WTC11 (cell line): ENCODE measurements at regions not wholly inside any gene's neighbourhood (a gene's known extent, or its start where the extent isn't known, plus 50 kb on each side); places are given as distances from the start of the nearest gene placed in this dataset.

Source experiments
- ATAC-seq: fragments of 200-7000 bp; cut with Tn5 transposase; 2 replicates; pipeline ENCODE4 v1.10.0; 2021; ENCODE audit warnings: mild to moderate bottlenecking, moderate library complexity
- CTCF ChIA-PET: fragments of 300-600 bp; sonication (Branson Sonifier 250); formaldehyde crosslinking; loops from one replicate; lab custom pipeline; 2021; ENCODE audit warnings: antibody characterized with exemption; lab: Charles Lee
- POLR2A ChIA-PET: fragments of 350-600 bp; sonication (Branson Sonifier 250); formaldehyde crosslinking; loops from one replicate; lab custom pipeline; 2021; ENCODE audit warnings: antibody characterized with exemption; lab: Charles Lee
- DNase-seq: peaks from one replicate; pipeline ENCODE4 v3.0.0; 2021; ENCODE audit warnings: low spot score
- H3K27ac Mint-ChIP-seq: 2 replicates; pipeline ENCODE4 v1.8.0; 2021; ENCODE audit warnings: mixed read lengths
- H3K27me3 Mint-ChIP-seq: 2 replicates; pipeline ENCODE4 v1.8.0; 2021; ENCODE audit warnings: low read depth, mild to moderate bottlenecking, moderate library complexity, mixed read lengths
- H3K36me3 Mint-ChIP-seq: 2 replicates; pipeline ENCODE4 v1.8.0; 2021; ENCODE audit warnings: mixed read lengths
- H3K4me1 Mint-ChIP-seq: 2 replicates; pipeline ENCODE4 v1.8.0; 2022; ENCODE audit warnings: mixed read lengths
- H3K4me3 Mint-ChIP-seq: 2 replicates; pipeline ENCODE4 v1.8.0; 2021; ENCODE audit warnings: mild to moderate bottlenecking, moderate library complexity, mixed read lengths
- H3K9me3 Mint-ChIP-seq: 2 replicates; pipeline ENCODE4 v1.8.0; 2021; ENCODE audit warnings: mixed read lengths
- EMX1 ChIP-seq: fragments of 250-450 bp; sonication (Bioruptor Pico); IDR thresholded peaks from 2 replicates; pipeline ENCODE4 v1.8.0; 2021; ENCODE audit warnings: mild to moderate bottlenecking
- GABPB1 ChIP-seq: sonication (generic); formaldehyde crosslinking; IDR thresholded peaks from 2 replicates; pipeline ENCODE4 v1.8.1; 2023; ENCODE audit warnings: mild to moderate bottlenecking, missing genetic modification reagents
- GTF2I ChIP-seq: fragments of 250-450 bp; sonication (Bioruptor Pico); conservative IDR thresholded peaks from 2 replicates; pipeline ENCODE4 v1.4.0; 2021; ENCODE audit warnings: mild to moderate bottlenecking
- JUN ChIP-seq: sonication (generic); formaldehyde crosslinking; IDR thresholded peaks from 2 replicates; pipeline ENCODE4 v1.8.0; 2023; ENCODE audit warnings: mild to moderate bottlenecking, missing genetic modification reagents
- KAT7 ChIP-seq: sonication (generic); formaldehyde crosslinking; IDR thresholded peaks from 2 replicates; pipeline ENCODE4 v1.8.1; 2023; ENCODE audit warnings: missing genetic modification reagents, mild to moderate bottlenecking, borderline replicate concordance
- NFYB ChIP-seq: sonication (generic); formaldehyde crosslinking; conservative IDR thresholded peaks from 2 replicates; pipeline ENCODE4 v1.8.0; 2022; ENCODE audit warnings: low read depth, missing genetic modification reagents
- NR1H2 ChIP-seq: sonication (generic); formaldehyde crosslinking; IDR thresholded peaks from 2 replicates; pipeline ENCODE4 v1.9.0; 2021; ENCODE audit warnings: mild to moderate bottlenecking, moderate library complexity, missing genetic modification reagents
- OVOL2 ChIP-seq: fragments of 250-450 bp; sonication (Bioruptor Pico); IDR thresholded peaks from 2 replicates; pipeline ENCODE4 v1.9.0; 2021; ENCODE audit warnings: mild to moderate bottlenecking, borderline replicate concordance
- PRRX2 ChIP-seq: fragments of 250-450 bp; sonication (Bioruptor Pico); IDR thresholded peaks from 2 replicates; pipeline ENCODE4 v1.8.0; 2021; ENCODE audit warnings: mild to moderate bottlenecking
- SOX15 ChIP-seq: fragments of 250-450 bp; sonication (Bioruptor Pico); IDR thresholded peaks from 2 replicates; pipeline ENCODE4 v1.9.0; 2021; ENCODE audit warnings: mild to moderate bottlenecking
- TEAD1 ChIP-seq: sonication (generic); formaldehyde crosslinking; IDR thresholded peaks from 2 replicates; pipeline ENCODE4 v1.8.0; 2022; ENCODE audit warnings: mild to moderate bottlenecking, missing genetic modification reagents
- ZNF396 ChIP-seq: fragments of 250-450 bp; sonication (Bioruptor Pico); IDR thresholded peaks from 2 replicates; pipeline ENCODE4 v1.8.0; 2021; ENCODE audit warnings: mild to moderate bottlenecking, moderate library complexity, borderline replicate concordance
- TF ChIP-seq, protein P1 (sequence below): sonication (generic); formaldehyde crosslinking; IDR thresholded peaks from 2 replicates; pipeline ENCODE4 v1.8.1; 2022; ENCODE audit warnings: mild to moderate bottlenecking, moderate library complexity, missing genetic modification reagents
- TF ChIP-seq, protein P2 (sequence below): sonication (generic); formaldehyde crosslinking; IDR thresholded peaks from 2 replicates; pipeline ENCODE4 v1.8.0; 2022; ENCODE audit warnings: mild to moderate bottlenecking, missing genetic modification reagents
- TF ChIP-seq, protein P3 (sequence below): sonication (generic); formaldehyde crosslinking; IDR thresholded peaks from 2 replicates; pipeline ENCODE4 v1.8.0; 2022; ENCODE audit warnings: missing genetic modification reagents
- TF ChIP-seq, protein P4 (sequence below): sonication (generic); formaldehyde crosslinking; conservative IDR thresholded peaks from 2 replicates; pipeline ENCODE4 v1.8.1; 2023; ENCODE audit warnings: mild to moderate bottlenecking, low read depth, missing genetic modification reagents, moderate library complexity
- TF ChIP-seq, protein P5 (sequence below): fragments of 250-450 bp; sonication (Bioruptor Pico); IDR thresholded peaks from 2 replicates; pipeline ENCODE4 v1.9.0; 2021; ENCODE audit warnings: mild to moderate bottlenecking
- TF ChIP-seq, protein P6 (sequence below): sonication (generic); formaldehyde crosslinking; IDR thresholded peaks from 2 replicates; pipeline ENCODE4 v1.8.0; 2022; ENCODE audit warnings: mild to moderate bottlenecking, missing genetic modification reagents
- TF ChIP-seq, protein P7 (sequence below): fragments of 250-450 bp; sonication (Bioruptor Pico); IDR thresholded peaks from 2 replicates; pipeline ENCODE4 v2.1.2; 2022; ENCODE audit warnings: mild to moderate bottlenecking, moderate library complexity
- TF ChIP-seq, protein P8 (sequence below): sonication (generic); formaldehyde crosslinking; conservative IDR thresholded peaks from 2 replicates; pipeline ENCODE4 v1.8.1; 2022; ENCODE audit warnings: mild to moderate bottlenecking, missing genetic modification reagents

DNA sequence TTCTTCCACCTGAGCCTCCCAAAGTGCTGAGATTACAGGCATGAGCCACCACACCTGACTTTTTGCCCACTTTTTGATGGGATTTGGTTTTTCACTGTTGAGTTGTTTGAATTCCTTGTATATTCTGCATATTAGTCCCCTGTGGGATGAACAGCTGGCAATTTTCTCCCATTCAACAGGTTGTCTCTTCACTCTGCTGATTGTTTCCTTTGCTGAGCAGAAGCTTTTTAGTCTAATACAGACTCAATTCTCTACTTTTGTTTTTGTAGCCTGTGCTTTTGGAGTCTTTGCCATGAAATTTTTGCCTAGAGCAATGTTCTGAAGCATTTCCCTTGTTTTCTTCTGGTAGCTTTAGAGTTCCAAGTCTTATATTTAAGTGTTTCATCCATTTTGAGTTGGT lies 62.7 kb upstream of the MFGE8 start:
- H3K4me3 Mint-ChIP-seq = no peak overlapping the region
- DNase-seq (no peak), ATAC-seq (no peak)
- H3K9me3 Mint-ChIP-seq = peaks cover 16% of the 10 kb centered on the region
- H3K36me3 Mint-ChIP-seq = peaks cover 17% of the 10 kb centered on the region
- POLR2A ChIA-PET = no interaction called here
- H3K27ac Mint-ChIP-seq = no peak overlapping the region
- CTCF ChIA-PET = no interaction called here
- H3K27me3 Mint-ChIP-seq = peaks cover 9% of the 10 kb centered on the region; the same call in 1 of the 2 replicates
- TF ChIP-seq, protein P1, sequence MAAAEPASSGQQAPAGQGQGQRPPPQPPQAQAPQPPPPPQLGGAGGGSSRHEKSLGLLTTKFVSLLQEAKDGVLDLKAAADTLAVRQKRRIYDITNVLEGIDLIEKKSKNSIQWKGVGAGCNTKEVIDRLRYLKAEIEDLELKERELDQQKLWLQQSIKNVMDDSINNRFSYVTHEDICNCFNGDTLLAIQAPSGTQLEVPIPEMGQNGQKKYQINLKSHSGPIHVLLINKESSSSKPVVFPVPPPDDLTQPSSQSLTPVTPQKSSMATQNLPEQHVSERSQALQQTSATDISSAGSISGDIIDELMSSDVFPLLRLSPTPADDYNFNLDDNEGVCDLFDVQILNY = no peak
- TF ChIP-seq ZNF396 (CRISPR knock-in tag) (no peak), SOX15 (CRISPR knock-in tag) (no peak)
- TF ChIP-seq, protein P2, sequence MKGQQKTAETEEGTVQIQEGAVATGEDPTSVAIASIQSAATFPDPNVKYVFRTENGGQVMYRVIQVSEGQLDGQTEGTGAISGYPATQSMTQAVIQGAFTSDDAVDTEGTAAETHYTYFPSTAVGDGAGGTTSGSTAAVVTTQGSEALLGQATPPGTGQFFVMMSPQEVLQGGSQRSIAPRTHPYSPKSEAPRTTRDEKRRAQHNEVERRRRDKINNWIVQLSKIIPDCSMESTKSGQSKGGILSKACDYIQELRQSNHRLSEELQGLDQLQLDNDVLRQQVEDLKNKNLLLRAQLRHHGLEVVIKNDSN = no peak
- TF ChIP-seq, protein P3, sequence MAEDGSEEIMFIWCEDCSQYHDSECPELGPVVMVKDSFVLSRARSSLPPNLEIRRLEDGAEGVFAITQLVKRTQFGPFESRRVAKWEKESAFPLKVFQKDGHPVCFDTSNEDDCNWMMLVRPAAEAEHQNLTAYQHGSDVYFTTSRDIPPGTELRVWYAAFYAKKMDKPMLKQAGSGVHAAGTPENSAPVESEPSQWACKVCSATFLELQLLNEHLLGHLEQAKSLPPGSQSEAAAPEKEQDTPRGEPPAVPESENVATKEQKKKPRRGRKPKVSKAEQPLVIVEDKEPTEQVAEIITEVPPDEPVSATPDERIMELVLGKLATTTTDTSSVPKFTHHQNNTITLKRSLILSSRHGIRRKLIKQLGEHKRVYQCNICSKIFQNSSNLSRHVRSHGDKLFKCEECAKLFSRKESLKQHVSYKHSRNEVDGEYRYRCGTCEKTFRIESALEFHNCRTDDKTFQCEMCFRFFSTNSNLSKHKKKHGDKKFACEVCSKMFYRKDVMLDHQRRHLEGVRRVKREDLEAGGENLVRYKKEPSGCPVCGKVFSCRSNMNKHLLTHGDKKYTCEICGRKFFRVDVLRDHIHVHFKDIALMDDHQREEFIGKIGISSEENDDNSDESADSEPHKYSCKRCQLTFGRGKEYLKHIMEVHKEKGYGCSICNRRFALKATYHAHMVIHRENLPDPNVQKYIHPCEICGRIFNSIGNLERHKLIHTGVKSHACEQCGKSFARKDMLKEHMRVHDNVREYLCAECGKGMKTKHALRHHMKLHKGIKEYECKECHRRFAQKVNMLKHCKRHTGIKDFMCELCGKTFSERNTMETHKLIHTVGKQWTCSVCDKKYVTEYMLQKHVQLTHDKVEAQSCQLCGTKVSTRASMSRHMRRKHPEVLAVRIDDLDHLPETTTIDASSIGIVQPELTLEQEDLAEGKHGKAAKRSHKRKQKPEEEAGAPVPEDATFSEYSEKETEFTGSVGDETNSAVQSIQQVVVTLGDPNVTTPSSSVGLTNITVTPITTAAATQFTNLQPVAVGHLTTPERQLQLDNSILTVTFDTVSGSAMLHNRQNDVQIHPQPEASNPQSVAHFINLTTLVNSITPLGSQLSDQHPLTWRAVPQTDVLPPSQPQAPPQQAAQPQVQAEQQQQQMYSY (CRISPR knock-in tag) = no peak
- peaks cover 14% of the 10 kb centered on the region for H3K4me1 Mint-ChIP-seq

DNA sequence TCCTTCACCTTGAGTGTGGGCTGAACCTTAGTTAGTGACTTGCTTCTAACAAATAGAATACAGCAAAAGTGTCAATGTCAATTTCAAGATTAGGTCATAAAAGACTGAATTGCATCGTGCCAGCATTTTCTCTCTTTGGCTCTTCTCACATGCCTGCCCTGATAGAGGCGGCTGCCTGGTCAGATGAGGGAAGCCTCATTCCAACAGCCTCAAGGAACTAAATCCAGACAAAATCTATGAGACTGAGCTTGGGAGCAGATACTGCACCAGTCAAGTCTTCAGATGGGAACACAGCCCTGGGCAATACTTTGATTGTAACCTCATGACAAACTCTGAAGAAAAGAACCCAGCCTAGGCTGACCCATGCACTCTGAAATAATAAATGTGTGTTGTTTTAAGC lies 63.5 kb upstream of the MFGE8 start:
- CTCF ChIA-PET = no interaction called here
- Mint-ChIP-seq H3K36me3 (peaks cover 11% of the 10 kb centered on the region), H3K9me3 (peaks cover 12% of the 10 kb centered on the region), H3K27ac (no peak overlapping the region), H3K4me3 (no peak overlapping the region), H3K27me3 (peaks cover 4% of the 10 kb centered on the region; the same call in 1 of the 2 replicates), H3K4me1 (peaks cover 19% of the 10 kb centered on the region)
- DNase-seq (no peak), ATAC-seq (no peak)
- POLR2A ChIA-PET = no interaction called here
- TF ChIP-seq PRRX2 = no peak
- no peak for TF ChIP-seq EMX1 (CRISPR knock-in tag)
- TF ChIP-seq, protein P4, sequence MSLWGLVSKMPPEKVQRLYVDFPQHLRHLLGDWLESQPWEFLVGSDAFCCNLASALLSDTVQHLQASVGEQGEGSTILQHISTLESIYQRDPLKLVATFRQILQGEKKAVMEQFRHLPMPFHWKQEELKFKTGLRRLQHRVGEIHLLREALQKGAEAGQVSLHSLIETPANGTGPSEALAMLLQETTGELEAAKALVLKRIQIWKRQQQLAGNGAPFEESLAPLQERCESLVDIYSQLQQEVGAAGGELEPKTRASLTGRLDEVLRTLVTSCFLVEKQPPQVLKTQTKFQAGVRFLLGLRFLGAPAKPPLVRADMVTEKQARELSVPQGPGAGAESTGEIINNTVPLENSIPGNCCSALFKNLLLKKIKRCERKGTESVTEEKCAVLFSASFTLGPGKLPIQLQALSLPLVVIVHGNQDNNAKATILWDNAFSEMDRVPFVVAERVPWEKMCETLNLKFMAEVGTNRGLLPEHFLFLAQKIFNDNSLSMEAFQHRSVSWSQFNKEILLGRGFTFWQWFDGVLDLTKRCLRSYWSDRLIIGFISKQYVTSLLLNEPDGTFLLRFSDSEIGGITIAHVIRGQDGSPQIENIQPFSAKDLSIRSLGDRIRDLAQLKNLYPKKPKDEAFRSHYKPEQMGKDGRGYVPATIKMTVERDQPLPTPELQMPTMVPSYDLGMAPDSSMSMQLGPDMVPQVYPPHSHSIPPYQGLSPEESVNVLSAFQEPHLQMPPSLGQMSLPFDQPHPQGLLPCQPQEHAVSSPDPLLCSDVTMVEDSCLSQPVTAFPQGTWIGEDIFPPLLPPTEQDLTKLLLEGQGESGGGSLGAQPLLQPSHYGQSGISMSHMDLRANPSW (CRISPR knock-in tag) = no peak
- TF ChIP-seq TEAD1 (CRISPR knock-in tag) = no peak
- TF ChIP-seq, protein P5, sequence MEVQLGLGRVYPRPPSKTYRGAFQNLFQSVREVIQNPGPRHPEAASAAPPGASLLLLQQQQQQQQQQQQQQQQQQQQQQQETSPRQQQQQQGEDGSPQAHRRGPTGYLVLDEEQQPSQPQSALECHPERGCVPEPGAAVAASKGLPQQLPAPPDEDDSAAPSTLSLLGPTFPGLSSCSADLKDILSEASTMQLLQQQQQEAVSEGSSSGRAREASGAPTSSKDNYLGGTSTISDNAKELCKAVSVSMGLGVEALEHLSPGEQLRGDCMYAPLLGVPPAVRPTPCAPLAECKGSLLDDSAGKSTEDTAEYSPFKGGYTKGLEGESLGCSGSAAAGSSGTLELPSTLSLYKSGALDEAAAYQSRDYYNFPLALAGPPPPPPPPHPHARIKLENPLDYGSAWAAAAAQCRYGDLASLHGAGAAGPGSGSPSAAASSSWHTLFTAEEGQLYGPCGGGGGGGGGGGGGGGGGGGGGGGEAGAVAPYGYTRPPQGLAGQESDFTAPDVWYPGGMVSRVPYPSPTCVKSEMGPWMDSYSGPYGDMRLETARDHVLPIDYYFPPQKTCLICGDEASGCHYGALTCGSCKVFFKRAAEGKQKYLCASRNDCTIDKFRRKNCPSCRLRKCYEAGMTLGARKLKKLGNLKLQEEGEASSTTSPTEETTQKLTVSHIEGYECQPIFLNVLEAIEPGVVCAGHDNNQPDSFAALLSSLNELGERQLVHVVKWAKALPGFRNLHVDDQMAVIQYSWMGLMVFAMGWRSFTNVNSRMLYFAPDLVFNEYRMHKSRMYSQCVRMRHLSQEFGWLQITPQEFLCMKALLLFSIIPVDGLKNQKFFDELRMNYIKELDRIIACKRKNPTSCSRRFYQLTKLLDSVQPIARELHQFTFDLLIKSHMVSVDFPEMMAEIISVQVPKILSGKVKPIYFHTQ (CRISPR knock-in tag) = no peak
- TF ChIP-seq, protein P6, sequence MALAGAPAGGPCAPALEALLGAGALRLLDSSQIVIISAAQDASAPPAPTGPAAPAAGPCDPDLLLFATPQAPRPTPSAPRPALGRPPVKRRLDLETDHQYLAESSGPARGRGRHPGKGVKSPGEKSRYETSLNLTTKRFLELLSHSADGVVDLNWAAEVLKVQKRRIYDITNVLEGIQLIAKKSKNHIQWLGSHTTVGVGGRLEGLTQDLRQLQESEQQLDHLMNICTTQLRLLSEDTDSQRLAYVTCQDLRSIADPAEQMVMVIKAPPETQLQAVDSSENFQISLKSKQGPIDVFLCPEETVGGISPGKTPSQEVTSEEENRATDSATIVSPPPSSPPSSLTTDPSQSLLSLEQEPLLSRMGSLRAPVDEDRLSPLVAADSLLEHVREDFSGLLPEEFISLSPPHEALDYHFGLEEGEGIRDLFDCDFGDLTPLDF (CRISPR knock-in tag) = no peak
- TF ChIP-seq ZNF396 (CRISPR knock-in tag) = no peak
- TF ChIP-seq NFYB (CRISPR knock-in tag) = no peak
- TF ChIP-seq, protein P7, sequence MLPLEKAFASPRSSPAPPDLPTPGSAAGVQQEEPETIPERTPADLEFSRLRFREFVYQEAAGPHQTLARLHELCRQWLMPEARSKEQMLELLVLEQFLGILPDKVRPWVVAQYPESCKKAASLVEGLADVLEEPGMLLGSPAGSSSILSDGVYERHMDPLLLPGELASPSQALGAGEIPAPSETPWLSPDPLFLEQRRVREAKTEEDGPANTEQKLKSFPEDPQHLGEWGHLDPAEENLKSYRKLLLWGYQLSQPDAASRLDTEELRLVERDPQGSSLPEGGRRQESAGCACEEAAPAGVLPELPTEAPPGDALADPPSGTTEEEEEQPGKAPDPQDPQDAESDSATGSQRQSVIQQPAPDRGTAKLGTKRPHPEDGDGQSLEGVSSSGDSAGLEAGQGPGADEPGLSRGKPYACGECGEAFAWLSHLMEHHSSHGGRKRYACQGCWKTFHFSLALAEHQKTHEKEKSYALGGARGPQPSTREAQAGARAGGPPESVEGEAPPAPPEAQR (CRISPR knock-in tag) = no peak
- no peak for TF ChIP-seq GTF2I (CRISPR knock-in tag)
- no peak for TF ChIP-seq OVOL2 (CRISPR knock-in tag)
- no peak for TF ChIP-seq KAT7 (CRISPR knock-in tag)
- TF ChIP-seq, protein P8, sequence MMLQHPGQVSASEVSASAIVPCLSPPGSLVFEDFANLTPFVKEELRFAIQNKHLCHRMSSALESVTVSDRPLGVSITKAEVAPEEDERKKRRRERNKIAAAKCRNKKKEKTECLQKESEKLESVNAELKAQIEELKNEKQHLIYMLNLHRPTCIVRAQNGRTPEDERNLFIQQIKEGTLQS (CRISPR knock-in tag) = no peak
- TF ChIP-seq GABPB1 (CRISPR knock-in tag) = no peak
- no peak for TF ChIP-seq JUN (CRISPR knock-in tag)
- no peak for TF ChIP-seq NR1H2
